Gastroesophageal sphincter (tissue), 2 donors: ENCODE measurements at regions not wholly inside any gene's neighbourhood (a gene's known extent, or its start where the extent isn't known, plus 50 kb on each side); places are given as distances from the start of the nearest gene placed in this dataset.

ENCODE experiments used
- POLR2A ChIP-seq, 2 donors: fragments of 450-650 bp; IDR thresholded peaks; one replicate each; pipeline ENCODE4 v1.6.1; 2017; ENCODE audit warnings: antibody characterized with exemption in 2 of 2, mild to moderate bottlenecking in 2 of 2, moderate library complexity in 1 of 2
- POLR2AphosphoS5 ChIP-seq: sonication (generic); formaldehyde crosslinking; IDR thresholded peaks from one replicate; pipeline ENCODE4 v1.6.1; 2017; ENCODE audit warnings: antibody characterized with exemption

DNA sequence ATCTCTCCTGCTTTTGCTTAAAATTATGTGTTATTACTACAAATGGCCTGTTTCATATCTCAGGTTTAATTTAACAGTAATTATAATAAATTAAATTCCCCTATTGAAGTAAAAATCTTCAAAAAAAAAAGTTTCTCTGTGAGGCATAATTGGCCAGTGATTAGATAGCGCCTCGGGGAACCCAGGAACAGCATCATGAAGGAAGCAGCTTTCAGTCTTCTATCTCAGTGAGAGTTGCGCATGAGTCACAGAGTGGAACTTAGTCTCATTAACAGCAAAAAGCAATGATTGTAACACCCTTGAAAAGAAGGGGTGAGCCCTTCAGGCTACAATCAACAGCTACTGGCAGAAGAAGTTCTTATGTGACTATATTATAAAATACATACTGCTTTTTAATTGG, 506.2 kb upstream of the ZWINT start:
- no peak for TF ChIP-seq POLR2AphosphoS5
- no peak for TF ChIP-seq POLR2A (IDR thresholded peaks at IDR 0.05)
